AG09319 (cell line): ENCODE measurements at regions not wholly inside any gene's neighbourhood (a gene's known extent, or its start where the extent isn't known, plus 50 kb on each side); places are given as distances from the start of the nearest gene placed in this dataset.

Experiments
- DNase-seq: peaks from one replicate; pipeline ENCODE4 v3.0.0-alpha.2; 2010; ENCODE audit warnings: low read depth; ENCODE audit errors: extremely low read depth
- CTCF ChIP-seq: IDR thresholded peaks from 2 replicates; pipeline ENCODE4 v1.5.1; 2011; ENCODE audit warnings: low read depth, mild to moderate bottlenecking, inconsistent platforms, low read length, moderate library complexity

GRCh38 chr9:14560194-14560593 lies 133.0 kb downstream of the ZDHHC21 start:
- DNase-seq: no peak
- no peak for TF ChIP-seq CTCF

GRCh38 chr9:14554886-14555285 lies 138.3 kb downstream of the ZDHHC21 start:
- DNase-seq: no peak
- no peak for TF ChIP-seq CTCF

GRCh38 chr9:14547245-14548060 lies 145.8 kb downstream of the ZDHHC21 start:
- no peak for DNase-seq
- no peak for TF ChIP-seq CTCF

GRCh38 chr9:14546693-14547092 lies 146.5 kb downstream of the ZDHHC21 start:
- no peak for DNase-seq
- no peak for TF ChIP-seq CTCF

GRCh38 chr9:14542071-14542470 lies 151.2 kb downstream of the ZDHHC21 start:
- DNase-seq: no peak
- TF ChIP-seq CTCF: no peak

GRCh38 chr9:14538526-14538925 lies 154.7 kb downstream of the ZDHHC21 start:
- TF ChIP-seq CTCF: no peak
- DNase-seq: no peak

- DNase-seq: no peak
These were observed 157.9 kb downstream of the ZDHHC21 start for GRCh38 chr9:14535161-14535955.

More at GRCh38 chr9:14535161-14535955, 157.9 kb downstream of the ZDHHC21 start:
- TF ChIP-seq CTCF: no peak
